Stimulated activated naive CD8-positive, alpha-beta T cell treated with anti-CD3 and anti-CD28 coated beads, Interleukin-15, Interleukin-2, amounts not matched to agents 100 ng/mL and 50 ng/mL, for 24 hours (primary cell): ENCODE measurements at regions not wholly inside any gene's neighbourhood (a gene's known extent, or its start where the extent isn't known, plus 50 kb on each side); places are given as distances from the start of the nearest gene placed in this dataset.

Experiments used
- H3K27ac Mint-ChIP-seq: one replicate; pipeline ENCODE4 v1.8.0; 2021; ENCODE audit warnings: mild to moderate bottlenecking, mixed read lengths
- H3K27me3 Mint-ChIP-seq: one replicate; pipeline ENCODE4 v1.8.0; 2021; ENCODE audit warnings: mixed read lengths
- H3K36me3 Mint-ChIP-seq: one replicate; pipeline ENCODE4 v1.8.0; 2021; ENCODE audit warnings: low read depth, mixed read lengths
- H3K4me1 Mint-ChIP-seq: one replicate; pipeline ENCODE4 v1.8.0; 2021; ENCODE audit warnings: low read depth, mixed read lengths
- H3K4me3 Mint-ChIP-seq: one replicate; pipeline ENCODE4 v1.8.0; 2021; ENCODE audit warnings: mild to moderate bottlenecking, mixed read lengths
- H3K9me3 Mint-ChIP-seq: one replicate; pipeline ENCODE4 v1.8.0; 2021; ENCODE audit warnings: mixed read lengths

DNA sequence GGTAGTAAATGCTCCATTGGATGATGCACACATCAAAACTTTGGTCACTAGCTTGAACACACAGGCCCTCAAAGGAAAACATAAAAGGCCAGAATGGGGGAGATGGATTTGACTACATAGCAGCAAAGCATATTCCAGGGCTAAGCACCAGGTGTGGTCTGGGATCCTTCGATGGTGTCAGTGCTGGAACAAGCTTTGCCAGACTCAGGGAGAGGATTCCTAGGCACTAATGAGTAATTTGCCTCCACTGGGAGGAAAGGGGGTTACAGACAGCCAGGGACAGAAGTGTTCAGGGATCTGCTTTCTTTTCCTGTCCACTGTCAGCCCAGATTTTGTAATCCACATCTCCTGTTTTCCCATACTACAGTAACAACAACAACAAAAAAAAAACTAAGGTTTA, 157.2 kb upstream of the OBI1 start:
- H3K27ac Mint-ChIP-seq = no peak overlapping the region
- no peaks in the 10 kb centered on the region for H3K4me1 Mint-ChIP-seq
- H3K27me3 Mint-ChIP-seq = peaks cover 10% of the 10 kb centered on the region
- no peaks in the 10 kb centered on the region for H3K9me3 Mint-ChIP-seq
- no peak overlapping the region for H3K4me3 Mint-ChIP-seq
- H3K36me3 Mint-ChIP-seq = no peaks in the 10 kb centered on the region

DNA sequence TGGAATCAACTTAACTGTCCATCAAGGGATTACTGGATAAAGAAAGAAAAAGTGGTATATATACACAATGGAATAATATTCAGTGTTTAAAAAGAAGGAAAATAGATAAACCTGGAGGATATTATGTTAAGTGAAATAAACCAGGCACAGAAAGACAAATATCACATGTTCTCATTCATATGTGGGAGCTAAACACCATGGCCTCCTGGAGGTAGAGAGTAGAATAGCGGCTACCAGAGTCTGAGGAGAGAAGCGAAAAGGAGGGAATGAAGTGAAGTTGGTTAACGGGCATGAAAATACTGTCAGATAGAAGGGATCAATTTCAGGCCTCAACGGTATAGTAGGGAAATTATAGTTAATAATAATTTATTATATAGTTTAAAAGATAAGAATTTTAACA, 147.5 kb upstream of the OBI1 start:
- no peaks in the 10 kb centered on the region for H3K4me1 Mint-ChIP-seq
- no peaks in the 10 kb centered on the region for H3K36me3 Mint-ChIP-seq
- H3K27me3 Mint-ChIP-seq = peaks cover 6% of the 10 kb centered on the region
- no peak overlapping the region for H3K27ac Mint-ChIP-seq
- H3K9me3 Mint-ChIP-seq = no peaks in the 10 kb centered on the region
- H3K4me3 Mint-ChIP-seq = no peak overlapping the region

DNA sequence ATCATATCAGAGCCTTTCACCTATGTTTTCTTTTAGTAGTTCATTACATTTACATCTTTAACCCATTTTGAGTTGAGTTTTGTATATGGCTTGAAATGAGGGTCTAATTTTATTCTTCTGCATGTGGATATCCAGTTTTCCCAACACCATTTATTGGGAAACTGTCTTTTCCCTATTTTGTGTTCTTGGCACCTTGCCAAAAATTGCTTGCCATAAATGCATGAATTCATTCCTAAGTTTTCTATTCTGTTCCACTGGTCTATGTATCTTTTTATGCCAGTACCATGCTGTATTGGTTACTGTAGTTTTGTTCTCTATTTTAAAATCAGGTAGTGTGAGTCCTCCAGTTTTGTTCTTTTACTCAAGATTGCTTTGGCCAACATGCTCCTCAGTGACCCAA, 144.0 kb upstream of the OBI1 start:
- peaks cover 6% of the 10 kb centered on the region for H3K27me3 Mint-ChIP-seq
- no peaks in the 10 kb centered on the region for H3K4me1 Mint-ChIP-seq
- H3K9me3 Mint-ChIP-seq = peaks cover 4% of the 10 kb centered on the region
- no peak overlapping the region for H3K27ac Mint-ChIP-seq
- H3K4me3 Mint-ChIP-seq = no peak overlapping the region
- H3K36me3 Mint-ChIP-seq = no peaks in the 10 kb centered on the region

DNA sequence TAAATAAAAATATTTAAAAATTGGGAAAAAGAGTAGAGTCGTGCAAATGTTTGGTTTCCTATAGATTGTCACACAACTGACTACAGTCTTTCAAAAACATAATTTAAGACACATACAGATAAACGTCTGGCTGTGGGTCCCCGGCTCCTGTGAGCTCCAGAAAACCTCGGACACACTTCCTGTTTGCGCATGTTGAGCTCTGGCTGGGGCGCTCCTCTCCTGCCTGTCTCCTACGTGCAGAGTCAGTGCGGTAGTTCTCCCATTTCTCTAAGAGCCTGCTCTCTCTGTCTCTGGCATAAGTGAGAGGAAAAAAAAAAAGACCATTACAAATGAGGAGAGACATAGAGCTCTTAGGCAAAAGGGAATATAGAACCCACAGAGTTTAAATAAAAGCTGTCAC, 128.2 kb upstream of the OBI1 start:
- Mint-ChIP-seq H3K36me3 (no peaks in the 10 kb centered on the region), H3K4me3 (no peak overlapping the region), H3K27ac (no peak overlapping the region), H3K4me1 (no peaks in the 10 kb centered on the region), H3K27me3 (peaks cover 15% of the 10 kb centered on the region), H3K9me3 (no peaks in the 10 kb centered on the region)

DNA sequence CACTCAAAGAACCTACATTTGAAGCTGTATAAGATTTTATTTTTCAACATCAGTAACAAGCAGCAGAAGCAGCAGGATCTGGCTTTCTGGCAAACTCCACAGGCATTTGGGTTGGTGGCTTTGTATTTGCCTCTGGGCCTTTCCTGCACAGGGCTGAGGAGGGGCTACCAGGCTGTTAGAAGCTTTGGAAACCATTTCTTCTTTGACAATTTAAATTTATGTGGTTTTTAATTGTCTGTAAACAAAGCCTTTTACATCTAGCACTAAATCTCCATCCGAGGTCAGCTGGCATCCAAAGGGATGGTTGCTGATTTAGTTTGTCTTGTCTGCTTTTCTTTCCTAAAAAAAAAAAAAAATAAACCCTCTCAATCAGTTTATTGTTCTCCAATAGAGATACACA, 127.5 kb upstream of the OBI1 start:
- no peaks in the 10 kb centered on the region for H3K4me1 Mint-ChIP-seq

DNA sequence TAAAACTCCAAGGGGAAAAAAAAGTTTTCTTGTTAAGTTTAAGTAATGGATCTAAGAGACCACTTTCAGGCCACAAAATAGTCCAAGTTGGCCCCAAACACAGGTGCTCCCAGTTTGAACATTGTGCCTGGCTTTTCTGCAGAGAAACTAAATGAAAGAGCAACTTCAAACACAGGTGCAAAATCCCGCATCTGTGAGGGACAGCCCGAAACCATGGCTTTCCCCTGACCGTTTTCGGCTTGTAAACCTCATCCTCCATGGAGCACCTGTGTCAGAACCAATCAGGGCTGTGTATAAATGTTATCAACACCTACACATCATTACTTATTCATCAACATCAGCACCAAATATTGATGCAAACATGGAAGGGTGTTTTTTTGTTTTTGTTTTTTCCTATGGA, 126.8 kb upstream of the OBI1 start:
- no peak overlapping the region for H3K27ac Mint-ChIP-seq
- peaks cover 15% of the 10 kb centered on the region for H3K27me3 Mint-ChIP-seq
- no peak overlapping the region for H3K4me3 Mint-ChIP-seq
- no peaks in the 10 kb centered on the region for H3K9me3 Mint-ChIP-seq
- H3K36me3 Mint-ChIP-seq = no peaks in the 10 kb centered on the region
- H3K4me1 Mint-ChIP-seq = no peaks in the 10 kb centered on the region

More for the DNA sequence above, 127.5 kb upstream of the OBI1 start:
- Mint-ChIP-seq H3K27me3 (peaks cover 15% of the 10 kb centered on the region), H3K9me3 (no peaks in the 10 kb centered on the region), H3K27ac (no peak overlapping the region), H3K4me3 (no peak overlapping the region), H3K36me3 (no peaks in the 10 kb centered on the region)

DNA sequence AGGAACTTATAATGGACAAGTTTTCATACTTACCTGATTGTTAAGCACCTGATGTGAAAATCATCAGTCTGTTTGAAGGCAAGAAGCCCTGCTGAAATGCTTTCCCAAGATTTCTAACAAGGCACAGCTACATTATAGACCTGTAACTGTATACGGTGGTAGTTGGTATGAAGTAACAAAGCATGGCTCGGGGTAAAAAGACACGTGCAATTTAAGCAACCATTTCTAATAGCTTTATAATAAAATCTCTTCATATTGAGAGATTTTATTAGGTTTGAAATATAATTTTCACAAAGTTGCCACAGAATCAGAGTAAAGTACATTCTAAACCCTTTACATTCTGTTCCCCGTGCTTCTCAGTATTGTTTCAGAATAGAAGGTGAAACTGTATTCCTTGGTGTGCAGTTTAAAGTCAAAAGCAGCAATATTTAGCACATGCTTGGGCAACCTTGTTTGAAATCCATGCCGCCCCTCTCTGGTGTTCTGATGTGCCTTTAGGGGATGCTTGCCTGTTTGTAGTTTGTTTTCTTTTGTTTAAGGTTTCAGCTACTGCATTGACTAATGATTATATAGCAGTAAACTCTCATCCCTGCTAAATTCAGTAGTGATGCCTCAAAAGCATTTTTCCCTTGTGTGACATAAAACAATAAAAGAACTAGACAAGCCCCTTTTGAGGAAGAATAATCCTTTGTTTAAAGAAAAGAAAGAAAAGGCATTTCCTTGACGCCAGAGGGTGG, 125.2 kb upstream of the OBI1 start:
- Mint-ChIP-seq H3K27ac (no peak overlapping the region), H3K4me1 (no peaks in the 10 kb centered on the region), H3K4me3 (no peak overlapping the region), H3K36me3 (no peaks in the 10 kb centered on the region), H3K9me3 (no peaks in the 10 kb centered on the region), H3K27me3 (peaks cover 15% of the 10 kb centered on the region)

DNA sequence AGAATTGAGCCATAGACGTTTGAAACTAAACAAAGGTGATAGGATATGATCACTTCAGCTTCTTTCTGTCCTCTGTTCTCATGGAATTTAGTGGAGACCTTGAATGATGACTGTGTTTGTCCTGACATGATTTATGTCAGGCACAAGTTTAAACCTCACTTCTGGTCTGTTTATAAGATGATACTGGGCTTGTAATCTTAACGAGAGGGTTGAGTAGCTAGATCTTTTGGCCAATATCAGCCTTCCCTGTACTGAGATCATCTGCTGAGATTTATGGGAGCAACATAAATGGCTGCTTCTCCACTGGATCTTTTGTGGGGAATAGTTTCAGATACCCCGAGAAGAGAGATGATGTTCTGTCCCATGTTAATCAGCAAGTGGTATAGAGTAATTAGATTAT, 121.8 kb upstream of the OBI1 start:
- H3K9me3 Mint-ChIP-seq = no peaks in the 10 kb centered on the region
- H3K36me3 Mint-ChIP-seq = no peaks in the 10 kb centered on the region
- no peaks in the 10 kb centered on the region for H3K4me1 Mint-ChIP-seq
- peaks cover 11% of the 10 kb centered on the region for H3K27me3 Mint-ChIP-seq
- H3K27ac Mint-ChIP-seq = no peak overlapping the region
- H3K4me3 Mint-ChIP-seq = no peak overlapping the region

DNA sequence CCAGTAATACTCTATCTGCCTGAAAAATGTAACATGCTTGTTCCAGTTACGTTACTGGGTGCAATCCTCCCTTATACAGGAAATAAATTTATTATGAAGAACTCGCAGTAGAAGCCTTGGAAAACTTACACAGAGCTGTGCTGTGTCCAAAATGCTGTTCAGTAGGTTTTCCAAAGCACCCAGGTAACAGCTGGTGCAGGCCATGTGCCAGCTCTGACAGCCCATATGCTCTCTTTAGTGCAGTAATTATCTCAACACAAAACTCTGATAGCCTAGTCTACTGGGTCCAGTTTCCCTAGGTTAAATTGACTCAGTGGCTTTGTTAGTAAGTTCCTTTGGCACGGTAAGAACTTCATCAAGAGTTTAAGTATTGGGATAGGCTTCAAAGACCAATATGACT, 120.7 kb upstream of the OBI1 start:
- H3K27me3 Mint-ChIP-seq = peaks cover 8% of the 10 kb centered on the region
- no peaks in the 10 kb centered on the region for H3K36me3 Mint-ChIP-seq
- no peaks in the 10 kb centered on the region for H3K9me3 Mint-ChIP-seq
- no peak overlapping the region for H3K4me3 Mint-ChIP-seq
- H3K27ac Mint-ChIP-seq = no peak overlapping the region
- H3K4me1 Mint-ChIP-seq = no peaks in the 10 kb centered on the region

DNA sequence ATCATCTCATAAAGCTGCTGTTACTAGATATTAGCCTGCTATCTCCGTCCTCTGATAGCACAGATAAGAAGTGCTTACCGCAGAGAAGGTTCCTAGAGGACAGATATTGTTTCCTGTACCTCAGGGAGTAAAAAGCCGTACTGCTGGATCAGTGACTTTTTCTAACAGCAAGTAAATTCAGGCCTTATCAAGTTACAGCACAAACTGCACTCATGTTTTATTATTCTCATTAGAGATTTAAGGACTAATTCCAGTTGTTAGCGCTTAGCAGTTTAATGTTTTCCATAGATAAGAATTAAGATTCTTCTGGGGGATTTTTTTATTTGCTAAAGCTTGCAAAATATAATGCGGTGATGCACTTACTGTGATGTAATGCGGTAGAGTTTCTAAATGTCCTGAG, 119.0 kb upstream of the OBI1 start:
- peaks cover 7% of the 10 kb centered on the region for H3K27me3 Mint-ChIP-seq
- no peaks in the 10 kb centered on the region for H3K4me1 Mint-ChIP-seq
- no peaks in the 10 kb centered on the region for H3K9me3 Mint-ChIP-seq
- no peak overlapping the region for H3K4me3 Mint-ChIP-seq
- H3K36me3 Mint-ChIP-seq = no peaks in the 10 kb centered on the region
- no peak overlapping the region for H3K27ac Mint-ChIP-seq

DNA sequence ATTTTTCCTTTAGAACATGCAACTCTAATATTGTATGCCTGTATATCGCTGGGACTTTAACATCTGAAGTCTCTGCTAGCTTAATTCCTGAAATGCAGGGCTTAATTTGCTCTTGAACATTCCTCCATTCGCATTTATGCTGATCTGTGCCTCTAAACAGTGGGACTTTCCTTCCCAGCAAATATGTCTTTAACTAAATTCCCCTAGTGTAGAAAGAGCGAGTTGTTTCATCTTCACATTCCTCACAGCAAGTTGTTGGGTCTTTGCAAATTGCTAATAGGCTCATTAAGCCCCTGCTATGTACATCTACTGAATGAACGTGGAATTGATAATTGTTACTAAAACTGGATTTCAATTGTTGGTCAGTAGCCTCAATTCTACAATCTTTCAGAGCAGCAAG, 118.4 kb upstream of the OBI1 start:
- Mint-ChIP-seq H3K27me3 (peaks cover 4% of the 10 kb centered on the region), H3K4me3 (no peak overlapping the region)

DNA sequence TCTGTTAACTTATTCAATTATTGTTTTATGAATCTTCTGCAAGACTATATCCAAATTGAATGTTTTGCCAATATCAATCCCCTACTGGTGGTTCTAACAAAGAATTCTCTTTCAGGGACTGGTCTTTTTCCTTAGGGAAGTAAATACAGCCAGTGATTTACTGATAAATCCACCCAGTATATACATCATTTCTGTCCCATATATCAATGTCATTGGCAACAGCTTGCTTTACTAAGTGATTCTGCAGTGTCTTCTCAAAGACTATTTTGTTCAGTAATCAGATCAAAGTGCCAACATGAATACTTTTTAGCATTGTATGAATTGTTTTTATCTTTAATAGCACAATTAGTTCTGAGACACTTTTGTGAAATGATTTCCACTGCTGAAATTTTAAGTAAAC, 114.0 kb upstream of the OBI1 start:
- peaks cover 4% of the 10 kb centered on the region for H3K27me3 Mint-ChIP-seq
- H3K9me3 Mint-ChIP-seq = no peaks in the 10 kb centered on the region
- H3K4me3 Mint-ChIP-seq = no peak overlapping the region
- H3K27ac Mint-ChIP-seq = no peak overlapping the region
- H3K4me1 Mint-ChIP-seq = no peaks in the 10 kb centered on the region
- no peaks in the 10 kb centered on the region for H3K36me3 Mint-ChIP-seq

More for the DNA sequence above, 118.4 kb upstream of the OBI1 start:
- H3K36me3 Mint-ChIP-seq = no peaks in the 10 kb centered on the region
- no peaks in the 10 kb centered on the region for H3K9me3 Mint-ChIP-seq
- no peaks in the 10 kb centered on the region for H3K4me1 Mint-ChIP-seq
- H3K27ac Mint-ChIP-seq = no peak overlapping the region

DNA sequence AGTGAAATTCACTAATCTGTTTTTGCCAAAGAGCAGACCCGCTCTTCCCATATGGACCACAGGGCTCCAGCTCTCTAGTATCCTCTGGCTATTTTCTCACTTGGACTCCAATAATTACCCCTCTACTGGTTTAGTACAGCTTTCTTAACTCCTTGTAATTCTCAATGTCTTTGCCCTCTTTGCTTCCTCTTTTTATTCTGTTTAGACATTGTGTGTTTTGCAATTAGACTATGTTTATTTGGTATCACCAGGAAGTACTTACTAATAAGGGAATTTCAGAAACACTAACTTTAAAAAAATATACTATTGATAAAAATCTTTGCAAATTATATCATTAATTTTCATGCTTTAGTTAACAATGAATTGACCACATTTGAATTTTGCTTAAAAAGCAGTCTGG, 111.6 kb upstream of the OBI1 start:
- Mint-ChIP-seq H3K27me3 (no peaks in the 10 kb centered on the region), H3K9me3 (no peaks in the 10 kb centered on the region), H3K4me1 (no peaks in the 10 kb centered on the region), H3K27ac (no peak overlapping the region), H3K36me3 (no peaks in the 10 kb centered on the region), H3K4me3 (no peak overlapping the region)

DNA sequence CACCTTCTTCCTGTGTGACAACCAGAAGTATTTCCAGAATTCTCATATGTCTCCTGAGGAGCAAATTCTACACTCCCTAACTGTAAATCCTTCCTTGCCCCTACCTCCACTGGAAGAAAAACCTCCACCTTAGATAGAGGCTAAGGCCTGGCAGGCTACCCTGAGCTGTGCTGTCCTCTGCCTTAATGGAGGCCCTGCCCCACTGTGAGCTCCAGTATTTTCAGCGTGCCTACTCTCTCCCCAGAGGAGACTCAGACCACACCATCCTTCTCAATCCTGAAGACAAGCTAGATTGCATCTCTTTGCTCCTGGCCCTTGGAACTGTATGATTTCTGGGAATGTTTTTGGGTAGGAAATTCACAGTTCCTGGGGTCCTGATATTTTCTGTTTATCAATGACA, 110.0 kb upstream of the OBI1 start:
- Mint-ChIP-seq H3K4me1 (no peaks in the 10 kb centered on the region), H3K4me3 (no peak overlapping the region)

DNA sequence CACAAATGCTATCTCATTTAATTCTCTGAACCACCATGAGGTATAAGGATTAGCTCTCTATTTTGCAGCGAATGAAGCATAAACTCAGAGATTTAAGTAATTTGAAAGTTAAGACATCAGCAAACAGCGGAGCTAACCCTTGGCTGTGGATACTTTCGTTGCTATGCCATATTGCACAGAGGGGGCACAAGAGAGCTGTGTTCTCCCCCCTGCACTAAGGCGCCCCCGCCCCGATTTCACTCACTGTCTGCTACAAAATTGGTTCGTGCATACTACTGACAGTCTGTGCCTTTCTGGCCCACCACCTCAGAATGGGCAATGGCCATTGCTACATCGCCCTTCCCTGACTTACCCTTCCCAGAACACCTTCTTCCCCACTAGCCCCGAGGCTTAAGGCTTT, 105.7 kb upstream of the OBI1 start:
- no peaks in the 10 kb centered on the region for H3K36me3 Mint-ChIP-seq
- no peaks in the 10 kb centered on the region for H3K4me1 Mint-ChIP-seq
- peaks cover 6% of the 10 kb centered on the region for H3K27me3 Mint-ChIP-seq
- no peaks in the 10 kb centered on the region for H3K9me3 Mint-ChIP-seq
- H3K4me3 Mint-ChIP-seq = no peak overlapping the region
- no peak overlapping the region for H3K27ac Mint-ChIP-seq

More for the DNA sequence above, 110.0 kb upstream of the OBI1 start:
- Mint-ChIP-seq H3K36me3 (no peaks in the 10 kb centered on the region), H3K27ac (no peak overlapping the region), H3K27me3 (peaks cover 3% of the 10 kb centered on the region), H3K9me3 (no peaks in the 10 kb centered on the region)

DNA sequence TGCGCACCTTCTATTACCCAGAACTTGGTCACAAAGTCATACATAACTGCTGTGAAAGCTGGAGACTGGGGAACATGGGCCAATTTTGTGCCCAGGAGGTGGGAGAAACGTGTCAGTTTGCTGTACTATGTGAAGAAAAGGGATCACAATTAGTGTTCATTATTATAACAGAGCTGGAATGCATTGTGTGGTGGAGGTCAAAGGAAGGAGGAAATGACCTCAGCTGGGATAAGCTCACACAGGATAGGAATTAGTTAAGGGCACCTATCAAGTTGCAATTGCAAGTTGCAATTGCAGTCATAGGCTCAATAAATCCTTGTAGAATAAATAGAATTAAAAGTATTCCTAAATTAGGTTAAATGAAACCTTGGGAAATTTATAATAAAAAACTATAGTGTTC, 103.9 kb upstream of the OBI1 start:
- no peaks in the 10 kb centered on the region for H3K36me3 Mint-ChIP-seq
- H3K27ac Mint-ChIP-seq = no peak overlapping the region
- H3K9me3 Mint-ChIP-seq = no peaks in the 10 kb centered on the region
- no peaks in the 10 kb centered on the region for H3K4me1 Mint-ChIP-seq
- H3K27me3 Mint-ChIP-seq = peaks cover 6% of the 10 kb centered on the region
- no peak overlapping the region for H3K4me3 Mint-ChIP-seq
